ENCODE measurements at regions not wholly inside any gene's neighbourhood (a gene's known extent, or its start where the extent isn't known, plus 50 kb on each side); places are given as distances from the start of the nearest gene placed in this dataset.
"Not testable (repeated sequence)": the region's sequence is repeated elsewhere in the genome, so short reads cannot be mapped to it uniquely, and the experiment has no call there.

DNA sequence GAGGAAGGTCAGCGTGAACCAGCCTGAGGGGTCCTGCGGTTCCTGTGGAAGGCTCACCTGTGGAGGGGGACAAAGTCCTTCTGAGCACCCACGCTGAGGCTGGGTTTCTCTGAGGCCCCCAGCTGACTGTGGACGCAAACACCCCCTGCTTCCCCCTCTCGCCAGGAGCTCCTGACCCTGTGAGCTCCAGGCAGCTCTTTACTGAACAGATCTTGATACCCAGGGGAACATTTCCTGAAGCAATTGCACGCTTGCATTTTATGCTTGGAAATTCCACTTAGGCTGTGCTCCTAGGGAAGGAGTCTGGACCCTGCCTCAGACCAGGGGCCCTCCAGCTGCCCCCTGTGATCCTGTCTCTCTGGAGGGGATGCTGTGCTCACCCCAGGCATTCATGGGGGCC is 454.2 kb upstream of the B3GAT1 start:
- no peak for DNase-seq (ENCODE audit: low spot score)

GRCh38 chr11:134864968-134865305 is 452.9 kb upstream of the B3GAT1 start:
- DNase-seq (ENCODE audit: low spot score), result no peak

DNA sequence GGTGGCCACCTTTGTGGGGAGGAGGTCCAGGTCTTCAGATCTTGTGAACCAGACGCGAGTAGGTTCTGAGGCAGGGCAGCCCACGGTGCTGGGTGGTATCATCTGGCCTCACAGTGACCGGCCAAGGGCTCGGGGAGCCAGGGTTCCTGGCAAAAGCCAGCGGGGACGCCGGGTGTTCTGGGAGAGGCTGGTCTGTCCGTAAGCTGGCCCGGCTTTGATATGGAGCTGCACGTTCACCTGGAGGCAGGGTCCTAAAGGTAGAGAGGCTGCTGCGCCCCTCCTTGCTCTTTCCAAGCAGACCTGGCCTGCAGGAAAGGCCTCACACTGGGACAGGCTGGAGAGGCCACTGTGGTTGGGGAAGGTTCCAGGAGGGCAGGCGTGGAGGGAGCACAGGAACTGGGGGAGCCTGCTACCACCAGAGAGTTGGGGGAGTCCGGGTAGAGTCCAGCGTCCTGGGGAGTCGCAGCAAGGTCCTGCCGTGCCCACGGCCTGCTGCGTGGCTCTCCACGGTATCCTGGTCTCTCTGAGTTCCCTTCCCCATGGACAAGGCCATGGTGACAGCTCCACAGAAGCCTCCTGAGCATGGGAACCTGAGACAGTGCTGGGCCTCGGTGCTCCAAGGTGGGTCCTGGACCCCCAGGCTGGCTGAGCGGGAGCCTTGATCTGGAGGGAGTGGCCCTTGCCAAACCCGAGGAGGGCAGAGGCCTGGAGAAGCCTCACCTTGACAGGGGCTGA is 452.4 kb upstream of the B3GAT1 start:
- DNase-seq (ENCODE audit: low spot score), result no peak

DNA sequence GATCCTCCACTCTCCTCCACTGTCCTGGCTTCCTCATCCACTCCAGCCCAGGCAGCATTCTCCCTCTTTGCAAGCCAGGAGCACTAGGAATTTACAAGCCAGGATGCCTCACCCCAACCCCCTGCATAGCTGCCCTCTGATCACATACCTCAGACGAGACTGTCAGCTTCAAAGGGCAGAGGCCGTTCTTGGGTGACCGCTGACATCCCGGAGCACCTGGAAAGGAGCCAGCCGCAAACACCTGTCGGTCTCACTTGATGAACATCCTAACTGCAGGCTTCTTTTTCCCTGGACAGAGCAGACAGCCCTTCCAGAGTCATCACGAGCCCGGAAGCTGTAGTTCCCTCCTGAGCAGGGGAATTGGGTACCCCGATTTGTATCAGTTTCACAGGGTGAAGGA is 451.3 kb upstream of the B3GAT1 start:
- DNase-seq (ENCODE audit: low spot score), result no peak

- DNase-seq (ENCODE audit: low spot score), result no peak
These were observed 450.6 kb upstream of the B3GAT1 start for GRCh38 chr11:134862587-134863195.

DNA sequence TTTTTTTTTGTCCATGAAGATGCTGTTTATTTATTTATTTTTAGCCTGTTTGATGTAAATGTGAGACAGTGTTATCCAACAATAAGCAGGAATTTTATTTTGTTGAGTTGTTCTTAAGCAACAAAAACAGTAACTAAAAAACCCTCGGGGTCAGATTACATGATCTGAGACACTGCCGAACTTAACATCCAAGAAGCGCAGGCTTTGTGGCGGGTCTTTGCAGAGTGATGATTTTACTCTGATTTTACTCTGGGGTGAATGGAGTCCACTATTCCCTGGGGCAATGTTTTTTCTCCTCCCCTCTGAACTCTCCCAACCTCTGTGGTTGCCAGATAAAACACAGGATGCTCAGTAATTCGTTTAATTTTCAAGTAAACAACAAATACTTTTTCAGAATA is 450.1 kb upstream of the B3GAT1 start:
- no peak for DNase-seq (ENCODE audit: low spot score)

DNA sequence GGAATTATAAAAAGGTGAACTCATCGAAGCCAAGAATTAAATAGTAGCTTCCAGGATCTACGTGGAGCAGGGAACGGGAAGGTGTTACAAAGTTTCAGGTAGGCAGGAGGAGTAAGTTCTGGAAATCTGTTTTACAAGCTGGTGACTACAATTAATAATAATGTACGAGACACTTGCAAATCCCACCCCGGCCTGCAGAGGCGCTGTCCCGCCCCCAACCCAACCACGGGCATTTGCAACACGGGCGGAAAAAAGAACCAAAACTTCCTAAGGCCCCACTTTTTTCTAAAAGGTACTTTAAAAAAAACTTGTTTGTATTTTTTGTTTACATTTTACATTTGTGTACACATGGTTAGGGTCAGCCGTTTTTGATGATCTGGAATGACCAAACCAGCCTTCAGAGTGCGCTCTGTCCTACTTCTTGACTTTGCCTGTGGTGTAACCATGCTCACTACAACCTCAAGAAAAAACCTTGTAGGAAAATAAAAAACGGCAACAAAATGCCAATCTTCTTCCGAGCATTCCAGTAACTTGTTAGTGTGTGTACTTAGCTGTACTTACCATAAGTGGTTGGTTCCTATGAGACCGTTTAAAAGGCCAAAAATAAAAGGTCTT is 449.6 kb upstream of the B3GAT1 start:
- DNase-seq (ENCODE audit: low spot score), result no peak

- DNase-seq (ENCODE audit: low spot score), result peak; percentile 37
These were observed 446.9 kb upstream of the B3GAT1 start for GRCh38 chr11:134858783-134859480.

GRCh38 chr11:134857035-134857434 is 445.0 kb upstream of the B3GAT1 start:
- DNase-seq (ENCODE audit: low spot score), result peak; percentile 26

- peak; percentile 38 for DNase-seq (ENCODE audit: low spot score)
These were observed 444.3 kb upstream of the B3GAT1 start for GRCh38 chr11:134856056-134856971.

GRCh38 chr11:134853992-134854991 is 442.2 kb upstream of the B3GAT1 start:
- peak; percentile 28 for DNase-seq (ENCODE audit: low spot score)

- DNase-seq (ENCODE audit: low spot score), result not testable (repeated sequence)
These were observed 439.6 kb upstream of the B3GAT1 start for GRCh38 chr11:134851503-134852224.

DNA sequence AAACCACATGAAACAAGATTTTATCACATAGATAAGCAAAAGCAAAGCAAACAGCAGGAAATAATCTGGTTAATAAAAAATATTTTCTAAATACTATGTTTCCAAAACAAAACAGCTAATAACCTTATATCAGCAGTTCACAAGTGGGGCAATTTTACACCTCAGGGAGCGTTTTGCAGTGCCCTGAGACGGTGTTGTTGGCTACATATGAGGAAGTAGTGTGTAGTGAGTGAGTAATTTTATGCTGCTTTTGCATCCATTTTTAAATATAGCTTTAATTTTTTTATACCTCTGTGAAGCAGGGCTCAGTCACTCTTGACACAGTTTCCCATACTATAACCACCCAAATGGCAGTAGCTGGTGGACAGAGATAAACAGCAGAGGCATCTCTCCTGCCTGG is 438.5 kb upstream of the B3GAT1 start:
- no peak for DNase-seq (ENCODE audit: low spot score)

DNA sequence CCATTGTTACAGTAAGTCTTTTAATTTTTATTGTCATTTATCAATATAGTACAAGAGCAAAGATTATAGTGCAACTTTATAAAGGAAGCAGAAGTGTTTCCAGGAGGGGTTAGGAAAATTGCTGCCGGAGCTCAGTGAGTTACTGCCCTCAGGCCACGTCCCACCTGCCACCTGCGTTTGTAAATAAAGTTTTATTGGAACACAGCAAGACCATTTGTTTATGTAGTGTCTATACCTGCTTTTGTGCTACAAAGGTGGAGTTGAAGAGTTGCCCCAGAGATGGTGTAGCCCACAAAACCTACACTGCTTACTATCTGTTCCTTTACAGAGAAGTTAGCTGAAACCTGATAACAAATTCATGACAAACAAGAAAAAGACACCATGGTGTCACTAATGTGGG is 437.8 kb upstream of the B3GAT1 start:
- DNase-seq (ENCODE audit: low spot score), result no peak

GRCh38 chr11:134847083-134847715 is 435.2 kb upstream of the B3GAT1 start:
- DNase-seq (ENCODE audit: low spot score), result peak; percentile 42

GRCh38 chr11:134846328-134847082 is 434.5 kb upstream of the B3GAT1 start:
- peak; percentile 41 for DNase-seq (ENCODE audit: low spot score)

- DNase-seq (ENCODE audit: low spot score), result peak; percentile 41
These were observed 433.7 kb upstream of the B3GAT1 start for GRCh38 chr11:134845474-134846327.

- DNase-seq (ENCODE audit: low spot score), result peak; percentile 34
These were observed 432.8 kb upstream of the B3GAT1 start for GRCh38 chr11:134844838-134845237.
